OCI-M2 (cell line): ENCODE measurements at regions not wholly inside any gene's neighbourhood (a gene's known extent, or its start where the extent isn't known, plus 50 kb on each side); places are given as distances from the start of the nearest gene placed in this dataset.
"Not testable (repeated sequence)": the region's sequence is repeated elsewhere in the genome, so short reads cannot be mapped to it uniquely, and the experiment has no call there.

Source experiments
- DNase-seq: peaks from one replicate; lab custom pipeline; 2025; ENCODE audit not compliant: unreplicated experiment; lab: John Stamatoyannopoulos, UW

GRCh38 chr10:57962839-57963238 lies 304.9 kb downstream of the IPMK start:
- no peak for DNase-seq

GRCh38 chr10:57961487-57961886 lies 306.2 kb downstream of the IPMK start:
- DNase-seq, result no peak

GRCh38 chr10:57960406-57960805 lies 307.3 kb downstream of the IPMK start:
- no peak for DNase-seq

GRCh38 chr10:57959318-57960006 lies 308.2 kb downstream of the IPMK start:
- DNase-seq, result no peak

- no peak for DNase-seq
Observed at GRCh38 chr10:57955076-57955475, 312.6 kb downstream of the IPMK start.

GRCh38 chr10:57952741-57953140 lies 315.0 kb downstream of the IPMK start:
- no peak for DNase-seq

- no peak for DNase-seq
Observed at GRCh38 chr10:57950442-57950974, 317.2 kb downstream of the IPMK start.

- DNase-seq, result no peak
Observed at GRCh38 chr10:57948796-57949195, 318.9 kb downstream of the IPMK start.

- DNase-seq, result no peak
Observed at GRCh38 chr10:57946833-57947232, 320.9 kb downstream of the IPMK start.

GRCh38 chr10:57943701-57944100 lies 324.0 kb downstream of the IPMK start:
- no peak for DNase-seq

GRCh38 chr10:57925045-57925444 lies 342.6 kb downstream of the IPMK start:
- DNase-seq, result no peak

GRCh38 chr10:57921140-57921539 lies 346.6 kb downstream of the IPMK start:
- DNase-seq, result no peak

GRCh38 chr10:57919864-57920263 lies 347.8 kb downstream of the IPMK start:
- no peak for DNase-seq

- no peak for DNase-seq
Observed at GRCh38 chr10:57917019-57917418, 350.7 kb downstream of the IPMK start.

- no peak for DNase-seq
Observed at GRCh38 chr10:57905861-57906260, 361.8 kb downstream of the IPMK start.

- DNase-seq, result no peak
Observed at GRCh38 chr10:57905010-57905409, 362.7 kb downstream of the IPMK start.

- DNase-seq, result no peak
Observed at GRCh38 chr10:57898231-57898630, 369.5 kb downstream of the IPMK start.

GRCh38 chr10:57897611-57898010 lies 370.1 kb downstream of the IPMK start:
- no peak for DNase-seq

GRCh38 chr10:57894361-57894760 lies 373.3 kb downstream of the IPMK start:
- no peak for DNase-seq

- no peak for DNase-seq
Observed at GRCh38 chr10:57891201-57892006, 376.3 kb downstream of the IPMK start.

GRCh38 chr10:57890691-57891090 lies 377.0 kb downstream of the IPMK start:
- no peak for DNase-seq

- not testable (repeated sequence) for DNase-seq
Observed at GRCh38 chr10:57885618-57885968, 382.1 kb downstream of the IPMK start.
